ENCODE measurements at regions not wholly inside any gene's neighbourhood (a gene's known extent, or its start where the extent isn't known, plus 50 kb on each side); places are given as distances from the start of the nearest gene placed in this dataset.

- peak; percentile 8 for DNase-seq (ENCODE audit: low read depth)
Measured at GRCh38 chr4:126269106-126269505, 954.4 kb downstream of the FAT4 start.

GRCh38 chr4:126271292-126271691 is 956.5 kb downstream of the FAT4 start:
- H3K4me3 ChIP-seq (ENCODE audit: low read depth, low read length) = no peak overlapping the region
- peak; percentile 5 for DNase-seq (ENCODE audit: low read depth)
- TF ChIP-seq, protein P1, sequence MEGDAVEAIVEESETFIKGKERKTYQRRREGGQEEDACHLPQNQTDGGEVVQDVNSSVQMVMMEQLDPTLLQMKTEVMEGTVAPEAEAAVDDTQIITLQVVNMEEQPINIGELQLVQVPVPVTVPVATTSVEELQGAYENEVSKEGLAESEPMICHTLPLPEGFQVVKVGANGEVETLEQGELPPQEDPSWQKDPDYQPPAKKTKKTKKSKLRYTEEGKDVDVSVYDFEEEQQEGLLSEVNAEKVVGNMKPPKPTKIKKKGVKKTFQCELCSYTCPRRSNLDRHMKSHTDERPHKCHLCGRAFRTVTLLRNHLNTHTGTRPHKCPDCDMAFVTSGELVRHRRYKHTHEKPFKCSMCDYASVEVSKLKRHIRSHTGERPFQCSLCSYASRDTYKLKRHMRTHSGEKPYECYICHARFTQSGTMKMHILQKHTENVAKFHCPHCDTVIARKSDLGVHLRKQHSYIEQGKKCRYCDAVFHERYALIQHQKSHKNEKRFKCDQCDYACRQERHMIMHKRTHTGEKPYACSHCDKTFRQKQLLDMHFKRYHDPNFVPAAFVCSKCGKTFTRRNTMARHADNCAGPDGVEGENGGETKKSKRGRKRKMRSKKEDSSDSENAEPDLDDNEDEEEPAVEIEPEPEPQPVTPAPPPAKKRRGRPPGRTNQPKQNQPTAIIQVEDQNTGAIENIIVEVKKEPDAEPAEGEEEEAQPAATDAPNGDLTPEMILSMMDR (IDR thresholded peaks at IDR 0.05; ENCODE audit: insufficient read depth, low read depth, low read length) = no peak

More at GRCh38 chr4:126269106-126269505, 954.4 kb downstream of the FAT4 start:
- TF ChIP-seq, protein P1 (IDR thresholded peaks at IDR 0.05; ENCODE audit: insufficient read depth, low read depth, low read length) = no peak
- H3K4me3 ChIP-seq (ENCODE audit: low read depth, low read length) = no peak overlapping the region

DNA sequence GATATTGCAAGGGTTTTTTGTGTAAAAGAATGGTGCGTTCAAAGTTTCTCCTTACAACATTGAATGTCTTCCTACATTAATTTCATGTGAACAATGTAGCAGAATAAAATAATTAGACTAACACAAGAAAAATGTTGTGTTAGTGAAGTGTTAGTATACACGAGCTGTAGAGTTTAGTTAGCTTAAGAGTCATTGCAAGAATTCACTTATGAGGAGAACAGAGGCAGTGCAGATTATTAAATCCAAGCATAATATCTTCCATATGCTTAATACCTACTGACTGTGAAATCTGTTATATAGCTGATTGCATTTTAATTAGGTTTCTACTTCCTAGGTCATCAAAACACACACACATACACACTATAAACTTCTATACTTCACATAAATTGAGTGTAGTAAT is 959.0 kb downstream of the FAT4 start:
- TF ChIP-seq, protein P1 (IDR thresholded peaks at IDR 0.05; ENCODE audit: insufficient read depth, low read depth, low read length) = no peak
- H3K4me3 ChIP-seq (ENCODE audit: low read depth, low read length) = no peak overlapping the region
- no peak for DNase-seq (ENCODE audit: low read depth)

DNA sequence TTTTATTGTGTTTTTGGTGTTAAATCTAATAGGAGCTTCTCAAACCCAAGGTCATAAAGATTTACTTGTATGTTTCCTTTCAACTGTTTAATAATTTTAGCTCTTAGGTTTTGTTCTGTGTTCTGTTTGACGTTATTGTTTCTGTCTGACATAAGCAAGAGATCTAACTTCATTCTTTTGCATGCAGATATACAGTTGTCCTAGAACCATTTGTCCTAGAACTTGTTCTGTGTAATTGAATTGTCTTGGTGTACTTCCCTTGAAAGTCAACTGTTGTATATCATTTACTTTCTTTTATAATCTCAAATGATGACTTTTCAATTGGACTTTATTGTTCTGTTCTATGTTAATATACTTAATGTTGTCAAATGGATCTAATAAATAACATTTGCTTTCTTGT is 977.1 kb downstream of the FAT4 start:
- no peak for DNase-seq (ENCODE audit: low read depth)
- TF ChIP-seq, protein P1 (IDR thresholded peaks at IDR 0.05; ENCODE audit: insufficient read depth, low read depth, low read length) = no peak
- H3K4me3 ChIP-seq (ENCODE audit: low read depth, low read length) = no peak overlapping the region

DNA sequence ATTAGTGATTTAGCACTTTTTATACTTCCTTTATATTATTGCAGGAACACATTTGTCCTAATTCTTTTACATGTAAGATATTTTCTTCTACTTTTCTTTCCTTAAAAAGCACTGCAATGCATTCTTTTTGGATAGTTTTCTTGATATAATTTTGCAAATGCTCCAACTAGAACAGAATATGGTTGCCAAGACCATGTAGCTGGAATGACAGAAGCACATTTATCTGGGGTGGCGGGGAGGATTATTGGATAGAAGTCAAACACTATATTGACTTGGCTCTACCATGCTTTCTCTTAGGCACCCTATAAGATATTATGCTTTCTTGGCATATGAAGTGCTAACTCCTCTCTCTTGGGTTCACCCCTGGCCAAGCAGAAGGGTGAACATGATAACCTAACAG is 983.5 kb downstream of the FAT4 start:
- H3K4me3 ChIP-seq (ENCODE audit: low read depth, low read length) = no peak overlapping the region
- TF ChIP-seq, protein P1 (IDR thresholded peaks at IDR 0.05; ENCODE audit: insufficient read depth, low read depth, low read length) = no peak

GRCh38 chr4:126306152-126306869 is 991.6 kb downstream of the FAT4 start:
- TF ChIP-seq, protein P1 (IDR thresholded peaks at IDR 0.05; ENCODE audit: insufficient read depth, low read depth, low read length) = no peak
- H3K4me3 ChIP-seq (ENCODE audit: low read depth, low read length) = no peak overlapping the region
- DNase-seq (ENCODE audit: low read depth) = peak; percentile 25

More for the DNA sequence above, 983.5 kb downstream of the FAT4 start:
- DNase-seq (ENCODE audit: low read depth) = no peak

- DNase-seq (ENCODE audit: low read depth) = no peak
- TF ChIP-seq, protein P1 (IDR thresholded peaks at IDR 0.05; ENCODE audit: insufficient read depth, low read depth, low read length) = no peak
- H3K4me3 ChIP-seq (ENCODE audit: low read depth, low read length) = no peak overlapping the region
Measured at GRCh38 chr4:126318376-126318775, 1003.6 kb downstream of the FAT4 start.

Data from fibroblast of villous mesenchyme (primary cell).